H1 (cell line): ENCODE measurements at regions not wholly inside any gene's neighbourhood (a gene's known extent, or its start where the extent isn't known, plus 50 kb on each side); places are given as distances from the start of the nearest gene placed in this dataset.

ENCODE experiments used
- CTCF ChIA-PET: fragments of 300-600 bp; sonication (Branson Sonifier 250); formaldehyde crosslinking; loops from one replicate; lab custom pipeline; 2021; ENCODE audit not compliant: partially characterized antibody; lab: Charles Lee
- POLR2A ChIA-PET: fragments of 300-600 bp; sonication (Branson Sonifier 250); formaldehyde crosslinking; loops from one replicate; lab custom pipeline; 2021; ENCODE audit warnings: inconsistent platforms; ENCODE audit not compliant: partially characterized antibody; lab: Charles Lee
- DNase-seq, 2 experiments: peaks; one replicate each; pipeline versions ENCODE4 v3.0.0 to v3.0.0-alpha.2; 2010 to 2022; ENCODE audit warnings: low spot score in 2 of 2, low read depth in 1 of 2, mixed read lengths in 1 of 2
- FAIRE-seq: peaks from 2 replicates; lab custom pipeline; 2011; peaks lifted over from hg19 to GRCh38; lab: Jason Lieb, UNC
- H2AFZ ChIP-seq: 2 replicates; pipeline ENCODE4 v1.8.1; 2012; ENCODE audit warnings: low read length, inconsistent platforms
- H2AK5ac ChIP-seq: 2 replicates; pipeline ENCODE4 v1.6.1; 2013; ENCODE audit warnings: low read depth, low read length
- H2BK120ac ChIP-seq: replicated peaks from 2 replicates; pipeline ENCODE3; 2013; ENCODE audit warnings: low read depth, low read length, inconsistent platforms
- H2BK12ac ChIP-seq: 2 replicates; pipeline ENCODE4 v1.6.1; 2013; ENCODE audit warnings: low read depth, low read length
- H2BK15ac ChIP-seq: 2 replicates; pipeline ENCODE4 v1.6.1; 2013; ENCODE audit warnings: low read length
- H2BK20ac ChIP-seq: 2 replicates; pipeline ENCODE4 v1.6.1; 2013; ENCODE audit warnings: low read length
- H2BK5ac ChIP-seq: 2 replicates; pipeline ENCODE4 v1.6.1; 2013; ENCODE audit warnings: low read depth, low read length
- H3K14ac ChIP-seq: 2 replicates; pipeline ENCODE4 v1.6.1; 2013; ENCODE audit warnings: inconsistent platforms; ENCODE audit not compliant: insufficient read length
- H3K18ac ChIP-seq: 2 replicates; pipeline ENCODE4 v1.6.1; 2013; ENCODE audit warnings: low read length; ENCODE audit errors: extremely low read depth
- H3K23ac ChIP-seq: 2 replicates; pipeline ENCODE4 v1.6.1; 2013; ENCODE audit warnings: inconsistent platforms; ENCODE audit not compliant: insufficient read length
- H3K23me2 ChIP-seq: 2 replicates; pipeline ENCODE4 v1.6.1; 2013; ENCODE audit warnings: low read depth, low read length
- H3K27ac ChIP-seq: 2 replicates; pipeline ENCODE4 v1.6.1; 2011; ENCODE audit warnings: low read depth, low read length, inconsistent platforms
- H3K27me3 ChIP-seq, 4 experiments: replicated peaks in 1 of 4; 1 replicate in 1 of 4; 2 replicates in 3 of 4; pipeline versions ENCODE4 v1.6.1 to v1.8.1; 2011 to 2013; ENCODE audit warnings: low read length in 3 of 4, mild to moderate bottlenecking in 3 of 4, inconsistent platforms in 2 of 4, mixed read lengths in 2 of 4, moderate library complexity in 1 of 4; ENCODE audit not compliant: control insufficient read depth in 3 of 4, insufficient read depth in 3 of 4; ENCODE audit errors: extremely low read depth in 1 of 4
- H3K36me3 ChIP-seq, 4 experiments: 2 replicates each; pipeline versions ENCODE4 v1.6.1 to v1.8.1; 2011 to 2013; ENCODE audit warnings: mild to moderate bottlenecking in 4 of 4, low read length in 3 of 4, moderate library complexity in 2 of 4, control low read depth in 1 of 4, inconsistent platforms in 1 of 4; ENCODE audit not compliant: insufficient read depth in 4 of 4, control insufficient read depth in 2 of 4
- H3K4ac ChIP-seq: replicated peaks from 2 replicates; pipeline ENCODE3; 2013; ENCODE audit warnings: low read length, low read depth, mixed read lengths, inconsistent platforms; ENCODE audit not compliant: insufficient read length
- H3K4me1 ChIP-seq, 4 experiments: replicated peaks in 1 of 4; 1 replicate in 1 of 4; 2 replicates in 3 of 4; pipeline versions ENCODE4 v1.6.1 to v1.8.1; 2011 to 2013; ENCODE audit warnings: low read length in 3 of 4, inconsistent platforms in 2 of 4, mixed read lengths in 1 of 4; ENCODE audit not compliant: insufficient read depth in 4 of 4, control insufficient read depth in 3 of 4
- H3K4me2 ChIP-seq, 2 experiments: 2 replicates each; pipeline versions ENCODE4 v1.6.1 to v1.8.1; 2011 to 2013; ENCODE audit warnings: low read depth in 2 of 2, low read length in 2 of 2, control low read depth in 1 of 2, inconsistent platforms in 1 of 2, mild to moderate bottlenecking in 1 of 2; ENCODE audit not compliant: insufficient read depth in 1 of 2
- H3K4me3 ChIP-seq, 4 experiments: fragments of 200-600, 300-600 bp in 1 of 4; sonication (generic), shearing (Covaris generic), sonication (Bioruptor Twin) in 1 of 4; 2 replicates each; pipeline versions ENCODE4 v1.5.1 to v1.8.1; 2011 to 2016; ENCODE audit warnings: low read length in 4 of 4, low read depth in 3 of 4, control low read depth in 2 of 4, inconsistent platforms in 2 of 4, mild to moderate bottlenecking in 2 of 4, mixed read lengths in 1 of 4, moderate library complexity in 1 of 4; ENCODE audit not compliant: insufficient read depth in 2 of 4; ENCODE audit errors: extremely low read depth in 1 of 4
- H3K56ac ChIP-seq: replicated peaks from 2 replicates; pipeline ENCODE3; 2013; ENCODE audit warnings: low read depth, mild to moderate bottlenecking, mixed read lengths, low read length, inconsistent platforms; ENCODE audit not compliant: insufficient read length
- H3K79me1 ChIP-seq: 2 replicates; pipeline ENCODE4 v1.6.1; 2013; ENCODE audit warnings: low read depth, low read length, control low read depth
- H3K79me2 ChIP-seq, 2 experiments: 2 replicates each; pipeline versions ENCODE4 v1.6.1 to v1.8.1; 2012 to 2013; ENCODE audit warnings: low read length in 2 of 2, mild to moderate bottlenecking in 2 of 2, inconsistent platforms in 1 of 2; ENCODE audit not compliant: insufficient read depth in 2 of 2, control insufficient read depth in 1 of 2
- H3K9ac ChIP-seq, 4 experiments: replicated peaks in 1 of 4; 1 replicate in 1 of 4; 2 replicates in 3 of 4; pipeline versions ENCODE4 v1.6.1 to v1.8.1; 2011 to 2013; ENCODE audit warnings: low read depth in 3 of 4, low read length in 3 of 4, control low read depth in 2 of 4, mild to moderate bottlenecking in 2 of 4, moderate library complexity in 2 of 4, inconsistent platforms in 1 of 4; ENCODE audit errors: extremely low read depth in 1 of 4
- H3K9me3 ChIP-seq, 2 experiments: 2 replicates each; pipeline versions ENCODE4 v1.6.1 to v1.8.1; 2012 to 2013; ENCODE audit warnings: mild to moderate bottlenecking in 2 of 2, moderate library complexity in 2 of 2, control low read depth in 1 of 2, inconsistent platforms in 1 of 2, low read depth in 1 of 2, low read length in 1 of 2, mixed read lengths in 1 of 2; ENCODE audit not compliant: insufficient read depth in 2 of 2
- H4K20me1 ChIP-seq, 2 experiments: replicated peaks in 1 of 2; 2 replicates each; pipeline versions ENCODE3 to v1.8.1; 2011 to 2013; ENCODE audit warnings: inconsistent platforms in 2 of 2, low read length in 2 of 2, mild to moderate bottlenecking in 1 of 2; ENCODE audit not compliant: insufficient read depth in 2 of 2, control insufficient read depth in 1 of 2
- H4K5ac ChIP-seq: 2 replicates; pipeline ENCODE4 v1.6.1; 2013; ENCODE audit warnings: low read length, low read depth, mixed read lengths, inconsistent platforms; ENCODE audit not compliant: insufficient read length
- H4K8ac ChIP-seq: 2 replicates; pipeline ENCODE4 v1.8.0; 2013; ENCODE audit warnings: mild to moderate bottlenecking, moderate library complexity, low read length, inconsistent platforms; ENCODE audit not compliant: insufficient read depth; ENCODE audit errors: extremely low read depth
- H4K91ac ChIP-seq: replicated peaks from 2 replicates; pipeline ENCODE3; 2013; ENCODE audit warnings: low read length, mixed read lengths, inconsistent platforms; ENCODE audit not compliant: insufficient read length
- ASH2L ChIP-seq: fragments of 200-600, 300-600 bp; sonication (generic); IDR thresholded peaks from one replicate; pipeline ENCODE4 v1.7.1; 2017; ENCODE audit warnings: low read length
- ATF3 ChIP-seq: IDR thresholded peaks from 2 replicates; pipeline ENCODE4 v1.6.1; 2011; ENCODE audit warnings: low read depth, mild to moderate bottlenecking, low read length; ENCODE audit not compliant: insufficient read depth
- CHD2 ChIP-seq: IDR thresholded peaks from 2 replicates; pipeline ENCODE4 v1.6.1; 2012; ENCODE audit warnings: low read length, improper control_type of control experiment
- CTBP2 ChIP-seq: IDR thresholded peaks from 2 replicates; pipeline ENCODE4 v1.7.0; 2011; ENCODE audit warnings: borderline replicate concordance, mild to moderate bottlenecking, moderate library complexity, mixed read lengths, low read length; ENCODE audit not compliant: insufficient read depth, insufficient read length
- HDAC6 ChIP-seq: IDR thresholded peaks from one replicate; pipeline ENCODE4 v1.7.1; 2012; ENCODE audit warnings: low read depth, mild to moderate bottlenecking, inconsistent platforms, low read length, moderate library complexity
- RXRA ChIP-seq: IDR thresholded peaks from 2 replicates; pipeline ENCODE4 v1.6.1; 2011; ENCODE audit warnings: low read depth, mild to moderate bottlenecking, low read length, moderate library complexity; ENCODE audit not compliant: insufficient read depth
- SP4 ChIP-seq: IDR thresholded peaks from 2 replicates; pipeline ENCODE4 v1.6.1; 2012; ENCODE audit warnings: low read length, inconsistent platforms
- WGBS, 2 experiments: shearing (Covaris generic) in 1 of 2; methylation state at CpG; one replicate each; pipeline versions ENCODE4 v1.1.6 to v1.1.7; 2013 to 2015; ENCODE audit warnings: low lambda C conversion rate in 2 of 2, mixed read lengths in 2 of 2, inconsistent platforms in 1 of 2, low coverage in 1 of 2, missing lambda C conversion rate in 1 of 2; ENCODE audit not compliant: insufficient replicate concordance in 2 of 2, insufficient coverage in 1 of 2, insufficient read length in 1 of 2; ENCODE audit errors: extremely low coverage in 1 of 2, missing lambda C conversion rate in 1 of 2; 5-methylcytosine and 5-hydroxymethylcytosine counted together

DNA sequence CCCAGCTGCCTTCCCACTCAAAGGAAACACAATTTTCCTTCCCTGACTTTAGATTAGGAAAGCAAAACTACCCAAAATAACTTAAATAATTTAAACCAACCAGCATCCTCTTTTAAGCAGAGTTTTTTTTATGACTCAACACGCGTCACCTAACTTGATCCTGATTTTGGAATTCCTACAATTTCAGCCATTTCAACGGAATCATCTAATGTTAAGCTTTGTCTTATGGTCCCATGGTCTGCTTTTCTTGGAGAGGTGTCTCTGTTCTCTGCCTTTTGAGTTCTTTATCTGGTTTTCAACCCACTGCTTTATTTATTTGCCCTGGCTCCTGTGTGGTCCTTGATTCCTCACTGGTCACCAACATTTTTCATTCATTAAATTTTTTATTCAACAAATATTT is 219.2 kb upstream of the ARHGEF26 start:
- TF ChIP-seq SP4 (no peak), CTBP2 (no peak), RXRA (no peak), ATF3 (no peak), CHD2 (no peak), HDAC6 (no peak), ASH2L (no peak)
- Histone ChIP-seq H3K56ac (no peak overlapping the region), H4K91ac (no peak overlapping the region), H3K27me3 (no peaks in the 10 kb centered on the region), H2AK5ac (no peak overlapping the region), H2BK15ac (no peak overlapping the region), H3K36me3 (no peaks in the 10 kb centered on the region), H3K9ac (no peak overlapping the region), H3K27ac (no peak overlapping the region), H2BK20ac (no peak overlapping the region), H3K4ac (no peak overlapping the region), H3K9me3 (no peaks in the 10 kb centered on the region), H4K8ac (no peak overlapping the region), H3K18ac (no peak overlapping the region), H3K4me1 (no peaks in the 10 kb centered on the region), H3K14ac (no peak overlapping the region), H3K4me2 (no peak overlapping the region), H2BK120ac (no peak overlapping the region), H2BK12ac (no peak overlapping the region), H2BK5ac (no peak overlapping the region), H4K5ac (no peak overlapping the region), H4K20me1 (no peaks in the 10 kb centered on the region), H3K79me2 (no peaks in the 10 kb centered on the region), H3K23ac (no peak overlapping the region), H3K4me3 (no peak overlapping the region), H2AFZ (no peak overlapping the region), H3K23me2 (no peaks in the 10 kb centered on the region), H3K79me1 (no peaks in the 10 kb centered on the region)
- no peak for DNase-seq
- WGBS, 2 experiments, result 90% methylated on average over 3 of the region's 3 CpGs; no CpG with 5 or more reads in 1 of the 2 experiments
- ChIA-PET POLR2A (no interaction called here), CTCF (interaction anchor here (2.4 to 3.0 kb wide), 2 partner anchors 10 to 117 kb away, joined by 6 to 11 read pairs; no protein-coding TSS in a partner anchor)
- no peak for FAIRE-seq
